ENCODE measurements at regions not wholly inside any gene's neighbourhood (a gene's known extent, or its start where the extent isn't known, plus 50 kb on each side); places are given as distances from the start of the nearest gene placed in this dataset.

DNA sequence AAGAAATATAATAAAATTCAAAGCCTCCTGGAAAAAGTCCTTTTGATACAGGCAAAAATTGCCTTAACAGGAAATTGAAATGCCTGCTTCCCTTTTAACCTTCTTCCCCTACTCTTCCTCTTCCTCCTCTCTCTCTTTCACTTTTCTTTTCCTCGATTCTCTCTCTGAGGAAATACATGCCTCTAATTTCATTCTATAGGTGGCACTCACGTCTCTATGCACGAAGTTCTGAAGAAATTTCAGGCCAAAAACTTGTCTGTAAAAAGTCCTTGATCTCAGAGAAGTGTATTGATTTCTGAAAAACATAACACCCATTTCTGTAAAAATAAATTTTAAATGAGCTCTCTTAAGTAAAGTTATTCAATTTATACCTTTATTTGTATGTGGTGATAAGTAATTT, 371.7 kb upstream of the IRX4 start:
- Histone ChIP-seq H3K4me2 (ENCODE audit: insufficient read depth, low read length) (no peak overlapping the region), H3K36me3 (ENCODE audit: control insufficient read depth in 2 of 2, extremely low read depth in 1 of 2, insufficient read depth in 2 of 2, low read length in 2 of 2) (no peaks in the 10 kb centered on the region), H3K27me3 (ENCODE audit: control insufficient read depth in 2 of 2, insufficient read depth in 2 of 2, low read length in 2 of 2) (no peaks in the 10 kb centered on the region), H3K4me3 (replicated peaks in 1 of 3; ENCODE audit: insufficient read depth in 1 of 3, low read depth in 1 of 3, low read length in 3 of 3) (no peak overlapping the region), H3K27ac (ENCODE audit: insufficient read depth, low read depth, low read length) (no peak overlapping the region), H3K9ac (replicated peaks; ENCODE audit: extremely low read depth, insufficient read depth, low read length) (no peak overlapping the region), H2AFZ (ENCODE audit: low read depth, low read length) (no peak overlapping the region), H3K9me1 (replicated peaks; ENCODE audit: control insufficient read depth, extremely low read depth, insufficient read depth, low read length) (no peaks in the 10 kb centered on the region), H3K4me1 (ENCODE audit: control insufficient read depth, extremely low read depth, insufficient read depth, low read length) (no peaks in the 10 kb centered on the region), H3K79me2 (ENCODE audit: control insufficient read depth, insufficient read depth, low read length) (no peaks in the 10 kb centered on the region), H4K20me1 (replicated peaks; ENCODE audit: control insufficient read depth, extremely low read depth, insufficient read depth, low read length) (no peaks in the 10 kb centered on the region), H3K9me3 (replicated peaks; ENCODE audit: control insufficient read depth, insufficient read depth, low read length) (peaks cover 8% of the 10 kb centered on the region)
- CTCF ChIA-PET = no interaction called here
- dilution Hi-C loops (cut with MboI; ENCODE audit: extremely low pct_ligation_motif_present, low sequenced_read_pairs) = no loop called here
- intact Hi-C loops (cut with micrococcal nuclease) = no loop called here
- FAIRE-seq (no peak), DNase-seq (ENCODE audit: low read depth, low spot score) (no peak)
- no TSS peak for BruUV-seq (replicated peaks)
- TF ChIP-seq POLR2A (IDR thresholded peaks at IDR 0.05; ENCODE audit: low read depth, low read length) = no peak
- TF ChIP-seq, protein P1, sequence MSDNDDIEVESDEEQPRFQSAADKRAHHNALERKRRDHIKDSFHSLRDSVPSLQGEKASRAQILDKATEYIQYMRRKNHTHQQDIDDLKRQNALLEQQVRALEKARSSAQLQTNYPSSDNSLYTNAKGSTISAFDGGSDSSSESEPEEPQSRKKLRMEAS (IDR thresholded peaks at IDR 0.05; ENCODE audit: insufficient read depth, insufficient read length) = no peak
- TF ChIP-seq GATA2 (IDR thresholded peaks at IDR 0.05; ENCODE audit: insufficient read depth, insufficient read length, low read depth, low read length) = no peak
- no peak for TF ChIP-seq JUN (IDR thresholded peaks at IDR 0.05; ENCODE audit: borderline replicate concordance, insufficient read depth, insufficient read length, low read depth)
- no peak for TF ChIP-seq MYC (IDR thresholded peaks at IDR 0.05; ENCODE audit: low read depth, low read length)
- TF ChIP-seq FOS (IDR thresholded peaks at IDR 0.05; ENCODE audit: borderline replicate concordance, insufficient read depth, low read length) = no peak
- TF ChIP-seq EZH2 (IDR thresholded peaks at IDR 0.05; ENCODE audit: borderline replicate concordance, low read depth, low read length, severe bottlenecking) = no peak
- TF ChIP-seq POLR2AphosphoS5 (IDR thresholded peaks at IDR 0.05; ENCODE audit: insufficient read depth, low read depth, low read length) = no peak
- no peak for TF ChIP-seq CTCF (IDR thresholded peaks at IDR 0.05; ENCODE audit: extremely low read depth in 1 of 2, insufficient read depth in 1 of 2, low read depth in 1 of 2, low read length in 2 of 2)
- POLR2A ChIA-PET = no interaction called here

Data from endothelial cell of umbilical vein (primary cell).